ENCODE measurements at regions not wholly inside any gene's neighbourhood (a gene's known extent, or its start where the extent isn't known, plus 50 kb on each side); places are given as distances from the start of the nearest gene placed in this dataset.

DNA sequence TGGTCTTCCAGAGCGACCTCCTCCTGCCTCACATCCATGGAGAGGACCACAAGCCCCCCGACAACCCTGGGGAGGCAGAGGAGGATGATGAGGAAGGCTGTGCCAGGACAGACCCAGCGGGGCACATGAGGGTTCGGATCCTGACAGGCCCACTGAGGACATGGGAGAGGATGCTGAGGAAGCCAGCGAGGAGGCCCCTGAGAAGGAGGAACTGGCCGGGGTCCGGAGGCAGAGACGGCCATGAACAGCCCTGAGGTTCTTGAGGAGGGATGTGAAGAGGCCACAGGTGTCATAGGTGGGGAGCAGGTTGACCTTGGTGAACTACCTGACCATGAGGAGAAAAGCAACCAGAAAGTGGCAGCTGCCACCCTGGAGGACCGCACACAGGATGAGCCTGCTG is 54.9 kb upstream of the WNT7A start:
- Histone ChIP-seq H3K27ac (no peak overlapping the region), H3K27me3 (no peaks in the 10 kb centered on the region), H3K4me1 (no peaks in the 10 kb centered on the region), H3K36me3 (no peaks in the 10 kb centered on the region), H3K9me3 (no peaks in the 10 kb centered on the region), H3K4me3 (no peak overlapping the region)
- TF ChIP-seq, protein P1, sequence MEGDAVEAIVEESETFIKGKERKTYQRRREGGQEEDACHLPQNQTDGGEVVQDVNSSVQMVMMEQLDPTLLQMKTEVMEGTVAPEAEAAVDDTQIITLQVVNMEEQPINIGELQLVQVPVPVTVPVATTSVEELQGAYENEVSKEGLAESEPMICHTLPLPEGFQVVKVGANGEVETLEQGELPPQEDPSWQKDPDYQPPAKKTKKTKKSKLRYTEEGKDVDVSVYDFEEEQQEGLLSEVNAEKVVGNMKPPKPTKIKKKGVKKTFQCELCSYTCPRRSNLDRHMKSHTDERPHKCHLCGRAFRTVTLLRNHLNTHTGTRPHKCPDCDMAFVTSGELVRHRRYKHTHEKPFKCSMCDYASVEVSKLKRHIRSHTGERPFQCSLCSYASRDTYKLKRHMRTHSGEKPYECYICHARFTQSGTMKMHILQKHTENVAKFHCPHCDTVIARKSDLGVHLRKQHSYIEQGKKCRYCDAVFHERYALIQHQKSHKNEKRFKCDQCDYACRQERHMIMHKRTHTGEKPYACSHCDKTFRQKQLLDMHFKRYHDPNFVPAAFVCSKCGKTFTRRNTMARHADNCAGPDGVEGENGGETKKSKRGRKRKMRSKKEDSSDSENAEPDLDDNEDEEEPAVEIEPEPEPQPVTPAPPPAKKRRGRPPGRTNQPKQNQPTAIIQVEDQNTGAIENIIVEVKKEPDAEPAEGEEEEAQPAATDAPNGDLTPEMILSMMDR (IDR thresholded peaks at IDR 0.05) = no peak
- ATAC-seq (no peak), FAIRE-seq (no peak), DNase-seq (no peak)
- intact Hi-C loops (cut with DNase I) = no loop called here
- WGBS, 2 donors = 67 to 83% methylated on average over 9 of the region's 9 CpGs

GRCh38 chr3:13934315-13934714 is 54.4 kb upstream of the WNT7A start:
- WGBS, 2 donors = 70 to 88% methylated on average over 16 of the region's 16 CpGs

GRCh38 chr3:13932578-13933295 is 52.9 kb upstream of the WNT7A start:
- WGBS, 2 donors = 17 to 23% methylated on average over 54 to 70 of the region's 70 CpGs
- Histone ChIP-seq H3K36me3 (no peaks in the 10 kb centered on the region), H3K4me1 (no peaks in the 10 kb centered on the region), H3K9me3 (no peaks in the 10 kb centered on the region), H3K4me3 (peak overlapping the region in 2 of 4 donors; percentile 15 to 33), H3K27ac (no peak overlapping the region), H3K27me3 (no peaks in the 10 kb centered on the region)
- TF ChIP-seq, protein P1 (IDR thresholded peaks at IDR 0.05) = no peak
- intact Hi-C loops (cut with DNase I) = no loop called here
- DNase-seq = no peak
- ATAC-seq = peak in 1 of 4 donors; percentile 54
- no peak for FAIRE-seq

More at GRCh38 chr3:13934315-13934714, 54.4 kb upstream of the WNT7A start:
- Histone ChIP-seq H3K36me3 (no peaks in the 10 kb centered on the region), H3K4me1 (no peaks in the 10 kb centered on the region), H3K9me3 (no peaks in the 10 kb centered on the region), H3K4me3 (no peak overlapping the region), H3K27ac (no peak overlapping the region), H3K27me3 (no peaks in the 10 kb centered on the region)
- ATAC-seq = no peak
- intact Hi-C loops (cut with DNase I) = no loop called here
- no peak for DNase-seq
- no peak for FAIRE-seq
- TF ChIP-seq, protein P1 (IDR thresholded peaks at IDR 0.05) = no peak

DNA sequence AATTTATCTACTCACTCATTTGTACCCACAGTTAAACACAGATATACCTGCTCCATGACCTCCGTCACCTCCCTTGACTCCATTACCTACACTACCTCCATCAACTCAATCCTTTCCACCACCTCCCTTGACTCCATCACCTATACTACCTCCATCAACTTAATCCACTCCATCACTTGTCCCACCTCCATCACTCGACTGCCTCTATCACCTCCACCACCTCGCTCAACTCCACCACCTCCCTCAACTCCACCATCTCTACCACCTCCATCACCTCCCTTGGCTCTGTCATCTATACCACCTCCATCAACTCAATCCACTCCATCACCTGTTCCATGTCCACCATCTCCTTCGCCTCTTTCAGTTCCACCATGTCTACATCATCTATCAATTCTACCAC is 51.3 kb upstream of the WNT7A start:
- FAIRE-seq = no peak
- H3K4me1 ChIP-seq = no peaks in the 10 kb centered on the region
- intact Hi-C loops (cut with DNase I) = no loop called here
- no peaks in the 10 kb centered on the region for H3K27me3 ChIP-seq
- TF ChIP-seq, protein P1 (IDR thresholded peaks at IDR 0.05) = no peak
- no peak overlapping the region for H3K27ac ChIP-seq
- no peak for ATAC-seq
- no peaks in the 10 kb centered on the region for H3K36me3 ChIP-seq
- DNase-seq = no peak
- no peaks in the 10 kb centered on the region for H3K9me3 ChIP-seq
- WGBS, 2 donors = 78 to 91% methylated on average over 4 of the region's 4 CpGs
- no peak overlapping the region for H3K4me3 ChIP-seq
